KOPT-K1 (cell line): ENCODE measurements at regions not wholly inside any gene's neighbourhood (a gene's known extent, or its start where the extent isn't known, plus 50 kb on each side); places are given as distances from the start of the nearest gene placed in this dataset.

Experiments
- H3K27ac ChIP-seq: fragments of 200-600 bp; sonication (generic); 2 replicates; pipeline ENCODE4 v1.5.1; 2016; ENCODE audit warnings: antibody characterized with exemption, mild to moderate bottlenecking, low read depth, low read length; ENCODE audit not compliant: poor library complexity, severe bottlenecking
- H3K36me3 ChIP-seq: fragments of 200-600 bp; sonication (generic); 2 replicates; pipeline ENCODE4 v1.5.1; 2017; ENCODE audit warnings: antibody characterized with exemption, mild to moderate bottlenecking, low read length, moderate library complexity; ENCODE audit not compliant: insufficient read depth
- H3K9me3 ChIP-seq: fragments of 200-600 bp; sonication (generic); 2 replicates; pipeline ENCODE4 v1.5.1; 2017; ENCODE audit warnings: antibody characterized with exemption, low read length, mild to moderate bottlenecking; ENCODE audit not compliant: insufficient read depth, poor library complexity, severe bottlenecking

GRCh38 chr22:27504360-27505253 lies 296.9 kb downstream of the MN1 start:
- Histone ChIP-seq H3K36me3 (no peaks in the 10 kb centered on the region), H3K9me3 (no peaks in the 10 kb centered on the region), H3K27ac (no peak overlapping the region)

DNA sequence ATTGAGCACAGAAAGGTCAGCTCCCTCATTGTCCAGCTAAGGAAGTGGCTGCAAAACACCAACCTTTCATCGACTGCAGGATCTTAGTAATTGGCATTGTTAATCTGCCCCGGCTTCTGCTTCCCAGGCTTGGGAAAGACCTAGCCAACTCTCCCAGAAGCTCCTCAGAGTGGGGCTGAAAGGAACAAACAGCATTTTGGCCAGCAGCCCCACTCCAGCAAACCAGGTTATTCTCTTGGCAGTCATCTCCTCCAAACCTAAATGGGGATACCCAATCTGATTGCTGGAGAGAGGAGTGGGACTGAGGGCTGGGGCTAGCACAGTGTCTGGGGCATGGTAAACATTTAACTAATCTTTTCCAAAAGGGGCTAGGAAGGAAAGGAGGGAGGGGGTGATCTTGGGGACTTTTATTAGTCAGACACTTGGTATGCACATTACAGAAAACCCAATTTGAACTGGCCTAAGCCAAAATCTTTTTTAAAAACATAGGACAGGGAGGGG lies 294.4 kb downstream of the MN1 start:
- Histone ChIP-seq H3K9me3 (no peaks in the 10 kb centered on the region), H3K27ac (no peak overlapping the region), H3K36me3 (no peaks in the 10 kb centered on the region)

GRCh38 chr22:27507935-27508526 lies 293.5 kb downstream of the MN1 start:
- H3K9me3 ChIP-seq: no peaks in the 10 kb centered on the region
- H3K27ac ChIP-seq: no peak overlapping the region
- no peaks in the 10 kb centered on the region for H3K36me3 ChIP-seq

DNA sequence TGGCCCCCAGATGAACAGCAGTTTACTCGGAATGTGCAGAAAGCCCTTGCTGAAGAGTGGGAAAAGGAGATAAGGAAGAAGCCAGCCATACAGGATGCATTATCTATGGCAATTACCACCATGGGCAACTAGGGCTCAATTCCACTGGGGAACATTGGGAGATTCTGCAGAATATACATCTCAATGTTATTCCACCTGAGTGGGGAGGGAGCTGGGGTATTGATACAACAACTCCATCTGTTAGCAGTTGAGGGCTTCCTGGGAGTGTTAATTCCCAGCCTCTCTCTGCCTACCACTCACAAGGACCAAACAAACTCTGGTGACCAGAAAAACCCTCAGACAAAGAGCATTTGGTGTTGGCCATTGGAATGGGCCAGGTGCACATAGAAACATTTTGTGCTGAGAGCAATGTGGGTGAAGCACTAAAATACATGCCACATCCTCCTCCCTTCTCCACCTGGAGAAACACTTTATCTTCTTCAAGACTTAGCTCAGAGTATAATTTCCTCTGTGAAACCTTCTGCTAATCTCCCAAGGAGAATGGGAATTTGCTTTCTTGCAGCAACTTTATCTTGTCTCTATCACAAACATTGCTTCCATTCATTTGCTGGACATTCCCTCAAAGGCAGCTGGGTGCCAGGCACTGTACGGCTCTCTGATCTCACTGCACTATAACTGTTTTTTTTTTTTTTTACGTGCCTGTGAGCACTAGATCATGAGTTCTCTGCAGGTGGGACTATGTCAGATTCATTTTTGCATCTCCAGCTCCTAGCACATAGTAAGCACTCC lies 292.2 kb downstream of the MN1 start:
- Histone ChIP-seq H3K36me3 (no peaks in the 10 kb centered on the region), H3K27ac (no peak overlapping the region), H3K9me3 (no peaks in the 10 kb centered on the region)

- Histone ChIP-seq H3K9me3 (no peaks in the 10 kb centered on the region), H3K36me3 (no peaks in the 10 kb centered on the region), H3K27ac (no peak overlapping the region)
Observed at GRCh38 chr22:27510024-27510423, 291.5 kb downstream of the MN1 start.

DNA sequence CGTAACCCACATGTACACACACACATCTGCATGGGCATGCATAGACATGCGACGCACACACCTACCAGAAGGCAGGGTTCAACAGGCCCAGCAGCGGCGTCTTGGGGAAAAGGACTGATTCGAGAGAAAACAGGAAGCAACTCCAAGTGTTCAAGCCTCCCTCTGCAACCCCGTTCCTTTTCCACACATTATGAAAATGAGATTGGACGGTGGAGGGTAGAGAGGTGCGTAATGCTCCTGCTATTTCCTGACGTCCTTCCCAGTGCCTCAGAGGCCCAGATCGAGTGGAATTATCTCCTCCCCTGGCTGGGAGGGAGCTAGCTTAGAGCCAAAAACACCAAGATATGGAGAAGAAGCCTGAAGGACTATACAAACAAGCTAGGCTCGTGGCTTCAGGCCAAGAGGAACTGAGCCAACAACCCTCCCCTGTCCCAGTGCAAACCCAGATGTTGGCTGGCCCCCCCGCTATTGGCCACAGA lies 289.2 kb downstream of the MN1 start:
- Histone ChIP-seq H3K9me3 (no peaks in the 10 kb centered on the region), H3K27ac (no peak overlapping the region), H3K36me3 (no peaks in the 10 kb centered on the region)

- Histone ChIP-seq H3K36me3 (no peaks in the 10 kb centered on the region), H3K9me3 (no peaks in the 10 kb centered on the region), H3K27ac (no peak overlapping the region)
Observed at GRCh38 chr22:27513021-27513420, 288.5 kb downstream of the MN1 start.

DNA sequence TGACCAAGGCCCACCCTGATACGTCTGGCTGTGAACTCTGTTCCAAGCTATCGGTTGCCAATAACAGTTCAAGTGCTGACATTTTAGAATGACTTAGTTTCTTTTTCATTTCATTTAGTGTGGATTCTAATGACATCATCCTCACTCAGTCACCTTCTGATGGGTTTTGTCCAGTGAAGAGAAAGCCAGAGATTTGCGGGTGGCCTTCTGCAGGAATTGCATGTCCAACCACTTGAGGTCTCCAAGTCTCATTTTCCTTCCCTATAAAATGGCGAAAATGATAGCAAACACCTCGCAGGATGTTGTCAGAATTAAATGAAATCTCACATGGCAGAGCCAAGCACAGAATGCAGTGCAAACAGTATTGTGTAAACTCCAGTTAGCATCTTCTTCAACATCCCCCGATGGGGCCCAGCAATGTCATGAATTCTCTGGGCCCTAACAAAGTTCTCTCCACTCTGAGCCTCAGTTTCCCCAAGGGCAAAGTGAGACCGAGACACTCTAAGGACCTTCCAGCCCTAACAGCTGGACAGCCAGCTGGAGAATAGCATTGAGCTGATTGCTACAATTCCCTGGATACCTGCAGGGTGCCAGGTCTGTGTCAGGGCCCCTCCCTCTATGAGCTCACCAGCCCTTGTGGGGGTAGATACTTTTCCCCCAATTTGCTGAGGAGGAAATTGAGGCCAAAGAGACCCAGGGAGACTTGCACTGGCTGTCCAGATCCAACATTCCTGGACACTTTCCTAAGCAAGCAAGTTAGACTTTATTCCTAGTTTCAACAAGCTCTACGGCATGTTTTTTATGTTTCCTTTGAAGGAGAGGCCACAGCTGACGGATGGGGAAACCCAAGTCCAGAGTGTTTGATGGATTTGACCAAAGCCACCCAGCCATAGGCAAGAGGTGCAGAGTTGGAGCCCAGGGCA lies 286.7 kb downstream of the MN1 start:
- no peaks in the 10 kb centered on the region for H3K36me3 ChIP-seq
- H3K27ac ChIP-seq: no peak overlapping the region
- H3K9me3 ChIP-seq: no peaks in the 10 kb centered on the region

GRCh38 chr22:27517361-27518155 lies 284.0 kb downstream of the MN1 start:
- no peaks in the 10 kb centered on the region for H3K36me3 ChIP-seq
- no peak overlapping the region for H3K27ac ChIP-seq
- no peaks in the 10 kb centered on the region for H3K9me3 ChIP-seq

GRCh38 chr22:27518531-27519340 lies 282.8 kb downstream of the MN1 start:
- Histone ChIP-seq H3K9me3 (no peaks in the 10 kb centered on the region), H3K27ac (no peak overlapping the region), H3K36me3 (no peaks in the 10 kb centered on the region)

DNA sequence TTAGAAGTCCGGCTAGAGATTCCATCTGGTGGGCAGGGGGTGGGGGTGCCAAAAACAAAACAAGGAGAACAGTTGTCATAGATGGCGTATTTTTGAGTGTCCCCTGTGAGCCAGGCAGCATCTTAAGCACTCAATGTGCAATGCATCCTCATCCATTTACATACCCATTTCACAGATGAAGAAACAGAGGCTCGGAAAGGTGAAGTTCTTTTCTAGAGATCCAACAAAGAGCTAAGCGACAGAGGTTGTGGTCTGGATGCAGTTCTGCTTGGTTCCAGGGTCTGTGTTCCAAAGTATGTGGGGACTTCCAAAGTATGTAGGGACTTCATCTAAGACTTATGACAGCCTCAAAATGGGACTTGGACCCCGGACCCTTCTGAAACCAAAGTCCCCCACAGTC lies 277.8 kb downstream of the MN1 start:
- H3K9me3 ChIP-seq: no peaks in the 10 kb centered on the region
- H3K36me3 ChIP-seq: no peaks in the 10 kb centered on the region
- H3K27ac ChIP-seq: no peak overlapping the region

DNA sequence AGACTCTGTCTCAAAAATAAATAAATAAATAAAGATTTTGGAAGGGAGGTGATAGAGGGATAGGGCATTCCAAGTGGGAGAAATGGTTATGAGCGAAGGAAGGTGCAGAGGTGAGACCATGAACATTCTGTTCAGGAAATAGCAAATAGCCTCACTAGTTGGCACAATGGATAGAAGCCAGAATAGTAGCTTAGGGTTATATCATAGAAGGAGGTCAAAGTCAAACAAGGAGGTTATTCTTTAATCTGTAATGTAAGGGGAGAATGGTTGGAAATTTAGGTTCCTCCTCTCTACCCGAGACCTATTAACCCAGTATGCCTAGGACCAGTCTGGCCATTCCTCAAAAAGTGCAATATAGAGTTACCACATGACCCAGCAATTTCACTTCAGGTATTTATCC lies 275.8 kb downstream of the MN1 start:
- Histone ChIP-seq H3K36me3 (no peaks in the 10 kb centered on the region), H3K9me3 (no peaks in the 10 kb centered on the region), H3K27ac (no peak overlapping the region)

- no peaks in the 10 kb centered on the region for H3K9me3 ChIP-seq
- H3K27ac ChIP-seq: no peak overlapping the region
- no peaks in the 10 kb centered on the region for H3K36me3 ChIP-seq
Observed at GRCh38 chr22:27526901-27527300, 274.7 kb downstream of the MN1 start.
